ENCODE measurements at regions not wholly inside any gene's neighbourhood (a gene's known extent, or its start where the extent isn't known, plus 50 kb on each side); places are given as distances from the start of the nearest gene placed in this dataset.

GRCh38 chrX:4379071-4379470 is 665.6 kb upstream of the PRKX start:
- Histone ChIP-seq H3K27ac (no peak overlapping the region), H3K9me3 (no peaks in the 10 kb centered on the region), H3K4me3 (no peak overlapping the region), H3K4me1 (no peaks in the 10 kb centered on the region), H3K4me2 (no peak overlapping the region)
- CTCF ChIA-PET, result no interaction called here
- DNase-seq (ENCODE audit: low read depth in 1 of 2, low spot score in 1 of 2), result no peak
- FAIRE-seq, result no peak
- no peak for ATAC-seq
- 60% methylated on average over 1 of the region's 1 CpG for whole genome bisulfite sequencing (ENCODE audit: missing lambda C conversion rate)
- POLR2A ChIA-PET, result no interaction called here
- no peak for TF ChIP-seq POLR2AphosphoS2 (conservative IDR thresholded peaks at IDR 0.05; ENCODE audit: low read length)
- no peak for TF ChIP-seq POLR2A (IDR thresholded peaks at IDR 0.05; ENCODE audit: low read length)
- TF ChIP-seq EHF (CRISPR knock-in tag; IDR thresholded peaks at IDR 0.05), result no peak
- no peak for TF ChIP-seq EHMT2 (IDR thresholded peaks at IDR 0.05; ENCODE audit: low read depth)
- TF ChIP-seq NPAS2 (CRISPR knock-in tag; IDR thresholded peaks at IDR 0.05; ENCODE audit: borderline replicate concordance), result no peak
- TF ChIP-seq ZC3H11A (IDR thresholded peaks at IDR 0.05), result no peak
- TF ChIP-seq CHD2 (IDR thresholded peaks at IDR 0.05; ENCODE audit: low read length, partially characterized antibody), result no peak
- TF ChIP-seq RNF2 (IDR thresholded peaks at IDR 0.05; ENCODE audit: borderline replicate concordance, low read depth), result no peak
- no peak for TF ChIP-seq NFE2L2 (conservative IDR thresholded peaks at IDR 0.05; ENCODE audit: low read length)
- TF ChIP-seq BCL3 (IDR thresholded peaks at IDR 0.05), result no peak
- TF ChIP-seq HEYL (CRISPR knock-in tag; IDR thresholded peaks at IDR 0.05), result no peak
- TF ChIP-seq MAFK (IDR thresholded peaks at IDR 0.05; ENCODE audit: partially characterized antibody), result no peak
- TF ChIP-seq E2F6 (IDR thresholded peaks at IDR 0.05; ENCODE audit: borderline replicate concordance, low read depth), result no peak
- TF ChIP-seq CEBPB (IDR thresholded peaks at IDR 0.05), result no peak
- no peak for TF ChIP-seq RARB (CRISPR knock-in tag; IDR thresholded peaks at IDR 0.05)

GRCh38 chrX:4373791-4374190 is 660.3 kb upstream of the PRKX start:
- Histone ChIP-seq H3K4me2 (no peak overlapping the region), H3K4me3 (no peak overlapping the region), H3K4me1 (no peaks in the 10 kb centered on the region), H3K27ac (no peak overlapping the region), H3K9me3 (no peaks in the 10 kb centered on the region)
- no peak for DNase-seq (ENCODE audit: low read depth in 1 of 2, low spot score in 1 of 2)
- ChIA-PET CTCF (no interaction called here), POLR2A (no interaction called here)
- ATAC-seq, result no peak
- 0% methylated on average over 8 of the region's 8 CpGs for WGBS (ENCODE audit: missing lambda C conversion rate)
- FAIRE-seq, result no peak
- TF ChIP-seq ZFP36 (IDR thresholded peaks at IDR 0.05; ENCODE audit: borderline replicate concordance, partially characterized antibody) (no peak), RAD21 (conservative IDR thresholded peaks at IDR 0.05 in 1 of 2, IDR thresholded peaks at IDR 0.05 in 1 of 2) (no peak), ATOH8 (CRISPR knock-in tag; IDR thresholded peaks at IDR 0.05; ENCODE audit: low read depth) (no peak), TFCP2L1 (CRISPR knock-in tag; IDR thresholded peaks at IDR 0.05) (no peak), SMC3 (IDR thresholded peaks at IDR 0.05) (no peak), RNF2 (IDR thresholded peaks at IDR 0.05; ENCODE audit: borderline replicate concordance, low read depth) (no peak), PHF8 (IDR thresholded peaks at IDR 0.05; ENCODE audit: borderline replicate concordance, low read depth) (no peak), HDAC2 (IDR thresholded peaks at IDR 0.05) (no peak), EP300 (IDR thresholded peaks at IDR 0.05) (no peak), HES2 (IDR thresholded peaks at IDR 0.05) (no peak), MAZ (IDR thresholded peaks at IDR 0.05; ENCODE audit: borderline replicate concordance, low read depth, low read length) (no peak), CHD2 (IDR thresholded peaks at IDR 0.05; ENCODE audit: low read length, partially characterized antibody) (no peak), FOXS1 (CRISPR knock-in tag; IDR thresholded peaks at IDR 0.05) (no peak), NFE2L2 (conservative IDR thresholded peaks at IDR 0.05; ENCODE audit: low read length) (no peak), ESRRA (IDR thresholded peaks at IDR 0.05; ENCODE audit: borderline replicate concordance, low read length) (no peak), HOXB5 (CRISPR knock-in tag; IDR thresholded peaks at IDR 0.05) (no peak), USF2 (IDR thresholded peaks at IDR 0.05) (no peak), ZC3H11A (IDR thresholded peaks at IDR 0.05) (no peak), HOXB13 (CRISPR knock-in tag; IDR thresholded peaks at IDR 0.05; ENCODE audit: low read depth) (no peak)

Data from A549 (cell line).